Amniotic epithelial cell (primary cell): ENCODE measurements at regions not wholly inside any gene's neighbourhood (a gene's known extent, or its start where the extent isn't known, plus 50 kb on each side); places are given as distances from the start of the nearest gene placed in this dataset.

Experiments
- DNase-seq: peaks from one replicate; pipeline ENCODE4 v3.0.0-alpha.2; 2010; ENCODE audit warnings: low read depth

DNA sequence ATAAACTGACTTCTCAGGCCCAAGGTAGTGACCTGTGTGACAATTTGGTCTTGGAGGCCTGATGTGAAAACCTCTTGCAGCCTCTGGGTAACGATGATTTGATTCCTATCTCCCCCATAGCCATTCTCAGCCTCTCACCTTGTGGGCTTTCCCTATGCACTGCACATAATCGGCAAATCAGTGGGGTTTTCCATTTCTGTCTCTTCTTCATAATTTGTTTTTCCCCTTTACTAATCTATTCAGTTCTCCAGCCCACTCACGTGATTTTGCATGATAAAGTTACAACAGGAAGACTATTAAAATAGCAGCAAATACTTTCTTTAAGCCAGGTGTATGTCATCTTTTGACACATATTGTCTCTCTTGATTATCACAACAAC, 893.7 kb downstream of the TFAP2A start:
- no peak for DNase-seq

DNA sequence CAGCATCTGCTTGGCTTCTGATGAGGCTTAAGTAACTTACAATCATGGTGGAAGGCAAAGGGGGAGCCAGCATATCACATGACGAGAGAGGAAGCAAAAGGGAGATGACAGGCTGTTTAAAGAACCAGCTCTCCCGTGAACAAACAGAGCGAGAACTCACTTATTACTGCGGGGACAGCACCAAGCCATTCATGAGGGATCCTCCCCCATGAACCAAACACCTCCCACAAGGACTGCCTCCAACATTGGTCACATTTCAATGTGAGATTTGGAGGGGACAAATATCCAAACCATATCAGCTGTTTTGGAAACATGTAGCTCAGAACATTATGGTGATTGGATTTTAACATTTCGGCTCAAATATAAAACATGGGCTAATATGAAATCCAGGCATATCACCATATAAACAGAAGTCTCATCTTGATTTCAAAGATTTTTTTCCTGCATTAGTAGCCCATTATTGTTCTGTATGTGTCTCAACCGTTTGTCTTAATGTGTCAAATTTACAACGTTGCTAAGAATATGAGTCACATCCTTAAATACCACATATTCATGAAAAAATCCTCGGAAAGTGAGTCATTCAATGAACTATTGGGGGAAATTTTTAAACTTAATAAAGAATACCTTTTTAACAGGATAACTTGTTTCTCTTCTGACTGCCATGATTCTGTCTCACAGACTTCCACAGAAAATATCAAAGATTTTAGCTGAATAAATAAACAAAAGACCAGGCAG, 894.3 kb downstream of the TFAP2A start:
- DNase-seq, result peak; percentile 86

DNA sequence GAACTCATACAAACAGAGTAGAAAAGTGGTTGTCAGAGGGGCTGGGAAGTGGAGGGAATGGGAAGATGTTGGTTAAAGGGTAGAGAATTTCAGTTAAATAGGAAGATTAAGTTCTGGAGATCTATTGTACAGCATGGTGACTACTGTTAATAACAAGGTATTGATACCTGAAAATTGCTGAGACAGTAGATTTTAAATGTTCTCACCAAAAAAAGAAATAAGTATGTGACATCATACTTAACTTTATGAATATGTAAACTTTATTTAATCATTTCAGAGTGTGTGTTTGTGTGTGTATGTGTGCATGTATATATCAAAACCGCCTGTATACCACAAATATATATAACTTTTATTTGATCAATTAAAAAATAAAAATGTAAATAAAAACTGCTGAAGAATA, 896.4 kb downstream of the TFAP2A start:
- DNase-seq, result no peak

DNA sequence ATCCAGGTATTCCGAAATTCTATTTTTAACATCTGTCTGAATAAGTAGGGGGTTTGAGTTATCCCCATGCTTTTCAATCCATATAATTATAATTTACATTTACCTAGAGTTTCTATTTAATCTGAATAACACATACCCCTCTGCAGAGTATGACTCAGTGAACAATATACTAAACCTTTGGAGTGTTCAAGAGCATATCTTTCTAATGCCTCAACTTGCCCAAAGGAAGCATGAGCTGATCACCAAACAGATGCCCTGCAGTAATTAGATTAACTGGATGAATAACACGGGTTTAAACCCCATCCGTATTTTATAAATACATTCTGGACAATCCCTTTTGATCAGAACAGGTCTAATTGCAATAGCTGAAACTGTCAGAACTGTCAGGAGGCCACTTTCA, 897.1 kb downstream of the TFAP2A start:
- no peak for DNase-seq

DNA sequence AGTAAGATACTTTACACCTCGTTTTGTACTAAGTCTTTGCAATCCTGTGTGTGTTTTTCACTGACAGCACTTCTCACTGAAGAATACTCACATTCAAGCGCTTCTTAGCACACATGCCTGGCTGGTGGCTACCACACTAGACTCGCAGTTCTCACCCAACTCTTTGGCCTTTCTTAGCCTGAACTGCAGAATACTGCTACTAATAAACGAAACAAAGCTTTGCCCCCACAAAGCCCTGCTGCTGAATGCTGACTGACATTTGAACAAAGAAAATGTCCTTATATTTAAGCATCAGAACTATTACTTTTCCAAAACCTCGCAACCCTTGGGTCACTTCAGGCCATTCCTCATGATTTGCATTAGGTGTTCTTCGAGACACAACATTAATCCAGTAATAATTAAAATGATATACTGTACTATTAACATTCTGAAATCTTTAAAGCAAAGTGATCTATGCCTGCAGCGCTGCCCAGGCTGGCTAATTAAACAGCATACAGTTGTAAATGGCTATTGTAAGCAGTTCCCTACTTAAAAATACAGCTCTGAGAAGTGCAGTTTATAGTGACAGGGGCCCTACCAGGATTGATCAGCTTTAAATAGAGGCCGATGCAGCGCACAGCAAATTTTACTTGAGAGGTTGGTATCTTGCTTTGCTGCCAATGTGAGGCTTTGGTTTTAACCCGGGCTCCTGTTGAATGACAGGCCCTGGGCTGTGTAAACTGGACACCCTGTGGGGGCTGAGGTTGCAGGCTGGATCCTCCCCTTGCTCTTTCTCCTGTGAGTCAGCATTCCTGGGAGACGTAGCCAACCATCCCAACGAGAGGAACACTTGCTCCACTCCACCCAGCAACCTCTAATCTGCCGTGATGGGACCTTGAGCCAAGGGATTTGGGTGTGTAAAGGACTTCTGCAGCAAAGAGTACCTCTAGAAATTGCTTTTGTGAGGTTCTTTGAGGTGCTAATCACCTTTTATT, 899.0 kb downstream of the TFAP2A start:
- peak; percentile 90 for DNase-seq

DNA sequence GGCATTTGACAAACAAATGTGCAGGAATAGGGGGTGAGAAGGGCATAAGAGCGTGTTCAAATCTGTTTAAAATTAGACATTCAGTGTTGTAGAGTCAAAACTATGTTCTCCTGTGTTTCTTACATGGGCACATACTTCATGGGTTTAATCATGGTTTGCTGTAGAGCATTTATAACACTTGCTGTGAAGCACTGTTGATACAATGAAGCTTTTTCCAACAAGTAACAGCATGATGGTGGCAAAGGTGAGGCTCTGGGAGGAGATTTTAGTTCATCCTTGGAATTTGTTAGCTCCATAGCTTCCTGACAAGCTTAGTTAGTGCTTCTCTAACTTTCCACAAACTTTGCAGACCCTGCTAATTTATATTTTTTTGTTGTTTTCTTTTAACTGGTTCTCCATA, 900.7 kb downstream of the TFAP2A start:
- no peak for DNase-seq

DNA sequence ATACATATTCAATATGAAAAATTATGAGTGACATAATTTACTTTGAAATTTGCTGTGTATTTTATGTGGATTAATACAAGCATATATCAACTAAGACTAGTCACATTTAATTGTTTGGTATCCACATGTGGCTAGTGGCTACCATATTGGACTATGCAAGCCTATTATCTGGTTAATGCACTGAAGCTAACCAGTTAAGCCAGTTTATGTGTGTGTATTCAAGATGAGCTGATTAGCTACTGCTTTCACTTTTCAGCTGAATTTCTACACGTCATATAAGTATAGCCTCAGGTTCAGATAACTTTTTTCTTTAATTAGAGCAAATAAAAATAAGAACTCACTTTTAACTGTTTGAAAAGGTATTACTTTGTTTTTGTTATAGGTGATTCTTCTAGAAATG, 903.7 kb downstream of the TFAP2A start:
- DNase-seq, result no peak

DNA sequence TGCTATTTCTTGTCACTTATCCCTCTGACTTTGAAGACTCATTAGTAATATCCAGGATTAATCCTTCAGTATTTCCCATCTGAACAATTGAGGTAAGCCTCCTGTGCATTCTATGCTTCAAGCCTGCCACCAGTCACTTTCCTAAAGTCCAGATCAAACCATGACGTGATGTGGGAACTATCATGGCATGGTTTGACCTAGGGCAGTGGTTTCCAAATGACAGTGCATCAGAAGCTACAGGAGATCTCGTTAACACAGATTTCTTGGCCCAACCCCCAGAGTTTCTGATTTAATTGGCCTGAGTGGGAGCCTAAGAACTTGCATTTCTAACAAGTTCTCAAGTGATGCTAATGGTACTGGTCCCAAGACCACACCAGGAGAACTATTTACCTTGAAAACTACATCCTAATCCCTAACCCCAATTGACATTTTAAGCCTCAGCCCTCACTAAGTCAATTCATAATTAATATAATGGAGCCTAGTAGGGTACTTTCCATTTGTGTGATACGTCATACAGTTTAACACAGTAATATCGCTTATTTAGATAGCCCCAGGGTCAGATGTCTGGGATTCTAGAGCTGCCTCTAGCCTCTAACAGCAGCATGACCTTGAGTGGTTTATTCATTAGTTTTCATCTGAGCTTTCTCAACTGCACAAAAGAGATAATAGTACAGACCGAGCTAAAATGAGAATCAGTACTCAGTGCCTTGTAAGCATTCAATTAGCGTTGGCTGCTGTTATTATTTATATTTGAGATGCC, 907.6 kb downstream of the TFAP2A start:
- DNase-seq, result no peak

DNA sequence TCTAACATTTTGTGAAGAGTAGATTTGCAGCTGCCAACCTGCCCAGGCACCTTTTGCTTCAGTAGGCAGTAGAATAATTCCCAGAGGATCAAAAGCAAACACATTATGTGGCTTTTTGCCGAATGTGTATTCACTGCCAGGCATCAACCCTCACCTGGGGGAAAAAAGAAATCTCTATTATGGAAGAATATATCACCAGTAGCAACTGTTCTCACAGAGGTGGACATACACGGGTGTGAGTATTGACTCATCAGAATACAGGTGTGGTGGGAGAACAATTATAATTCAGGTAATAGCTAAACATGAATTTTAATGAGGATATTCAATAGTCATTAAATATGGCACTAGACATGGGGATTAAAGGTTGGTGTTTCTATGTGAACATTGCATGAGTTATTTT, 910.7 kb downstream of the TFAP2A start:
- no peak for DNase-seq

DNA sequence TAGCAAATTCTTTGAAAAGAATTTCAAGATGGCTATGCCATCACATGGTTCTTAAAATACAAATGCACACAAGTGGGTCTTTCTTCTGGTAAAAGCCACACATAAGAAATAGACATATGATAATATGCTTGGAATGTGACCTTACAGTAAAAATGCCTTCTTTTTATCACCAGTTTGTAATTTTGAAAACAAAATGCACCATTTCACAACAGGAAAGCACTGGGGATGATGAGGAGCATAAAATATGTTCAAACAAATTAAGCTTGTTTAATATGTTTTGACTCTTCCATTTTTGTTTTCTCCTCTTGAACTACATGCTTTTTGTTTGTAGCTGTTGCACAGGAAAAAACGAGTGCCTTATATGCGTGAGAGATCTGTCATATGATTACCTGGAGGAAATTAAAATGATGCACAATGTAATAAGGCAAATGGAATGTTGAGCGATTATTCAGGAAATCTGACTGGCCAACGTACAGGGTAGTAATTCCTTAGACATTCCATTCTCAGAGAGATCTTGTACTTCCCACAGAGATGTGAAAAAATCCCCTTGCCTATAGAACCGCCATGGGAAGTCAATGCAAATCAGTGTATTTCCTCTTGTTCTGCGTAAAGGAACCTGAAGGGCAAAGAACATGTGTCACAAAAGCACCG, 911.6 kb downstream of the TFAP2A start:
- peak; percentile 91 for DNase-seq

DNA sequence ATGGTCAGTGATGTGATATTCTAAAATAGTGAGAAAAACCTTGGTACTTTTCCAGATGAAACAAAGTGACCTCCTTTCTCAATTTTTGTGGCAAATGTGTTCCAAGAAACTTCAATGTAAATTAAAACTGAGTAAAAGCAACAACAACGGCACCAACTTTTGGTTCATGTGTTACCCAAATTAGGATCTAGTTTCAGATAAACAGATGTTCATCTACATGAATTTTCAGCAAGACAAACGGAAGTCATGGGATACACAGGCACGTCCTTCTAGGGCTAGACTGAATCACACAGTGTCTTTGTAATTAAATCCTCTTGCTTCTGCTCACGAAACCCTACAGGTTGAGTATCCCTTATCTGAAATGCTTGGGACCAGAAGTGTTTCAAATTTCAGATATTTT, 915.2 kb downstream of the TFAP2A start:
- DNase-seq, result no peak

DNA sequence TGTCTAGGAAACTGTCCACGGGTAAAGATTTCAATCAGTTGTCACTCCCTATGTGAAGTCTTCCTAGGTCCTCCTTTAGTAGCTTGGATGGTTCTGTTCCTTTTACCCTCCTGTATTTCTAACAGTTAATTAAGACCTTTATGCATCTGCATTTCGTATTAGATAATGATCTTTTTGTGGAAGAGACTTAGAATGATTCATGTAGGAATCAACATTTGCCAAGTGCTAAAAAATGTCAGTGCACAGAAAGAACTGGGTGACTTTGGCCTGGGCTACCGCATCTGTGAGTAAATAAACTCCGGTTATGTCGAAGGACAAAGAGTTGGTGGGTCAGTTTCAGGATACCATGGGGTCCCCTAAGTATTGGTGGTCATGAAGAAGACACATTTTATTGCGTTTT, 918.0 kb downstream of the TFAP2A start:
- DNase-seq, result no peak

DNA sequence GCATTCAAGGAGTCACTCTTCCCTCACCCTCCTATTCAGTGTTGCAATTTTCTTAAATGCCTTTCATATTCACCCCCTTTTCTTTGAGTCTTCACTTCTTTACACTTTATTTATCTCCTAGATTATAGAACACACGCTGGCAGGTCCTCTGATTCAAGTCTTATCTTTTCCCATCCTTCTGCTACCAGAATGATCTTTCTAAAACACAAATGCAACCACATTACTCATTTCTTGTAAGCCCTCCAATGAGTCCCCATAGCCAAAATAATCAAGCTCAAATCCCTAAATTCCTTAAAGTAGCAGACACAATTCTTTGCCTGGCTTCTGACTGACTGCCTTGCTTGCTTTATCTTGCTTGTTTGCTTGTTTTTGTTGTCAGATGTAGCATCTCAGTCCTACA, 920.0 kb downstream of the TFAP2A start:
- DNase-seq, result peak; percentile 48

DNA sequence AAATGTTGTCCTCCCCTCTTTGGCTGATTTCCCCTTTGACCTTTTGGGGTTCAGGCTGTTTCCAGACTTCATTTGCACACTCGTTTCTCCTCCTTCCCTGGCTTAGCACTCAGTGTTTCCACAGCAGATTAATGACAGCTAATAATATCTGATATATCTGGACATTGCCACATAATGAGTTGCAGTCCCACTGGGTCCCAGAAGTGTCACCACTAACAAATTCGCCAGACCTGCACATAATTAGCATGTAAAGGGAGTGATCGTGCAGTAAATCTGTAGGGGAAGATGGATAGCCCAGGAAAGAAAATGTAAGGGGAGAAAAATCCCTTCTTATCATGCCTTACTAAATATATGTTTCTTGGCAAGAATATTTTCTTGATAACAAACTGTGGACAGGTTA, 922.1 kb downstream of the TFAP2A start:
- DNase-seq, result no peak

DNA sequence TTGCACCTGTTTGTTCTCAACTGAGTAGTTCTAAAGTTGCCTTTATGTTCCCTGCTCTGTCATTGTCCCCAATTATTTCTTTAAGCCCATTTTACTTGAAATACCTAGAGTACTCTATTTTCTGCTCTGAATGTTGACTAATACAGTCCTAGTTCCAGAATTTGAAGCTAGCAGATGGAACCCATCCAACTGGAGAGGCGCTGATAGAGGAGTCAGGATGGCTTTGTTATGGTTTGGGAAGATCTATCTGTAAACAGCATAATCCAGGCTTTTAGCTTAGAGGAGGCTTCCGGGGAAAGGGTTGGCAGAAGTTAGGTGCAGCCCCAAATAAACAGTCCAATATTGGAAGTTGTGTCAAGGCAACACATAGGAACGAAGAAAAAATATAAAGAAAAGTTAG, 927.7 kb downstream of the TFAP2A start:
- DNase-seq, result no peak

DNA sequence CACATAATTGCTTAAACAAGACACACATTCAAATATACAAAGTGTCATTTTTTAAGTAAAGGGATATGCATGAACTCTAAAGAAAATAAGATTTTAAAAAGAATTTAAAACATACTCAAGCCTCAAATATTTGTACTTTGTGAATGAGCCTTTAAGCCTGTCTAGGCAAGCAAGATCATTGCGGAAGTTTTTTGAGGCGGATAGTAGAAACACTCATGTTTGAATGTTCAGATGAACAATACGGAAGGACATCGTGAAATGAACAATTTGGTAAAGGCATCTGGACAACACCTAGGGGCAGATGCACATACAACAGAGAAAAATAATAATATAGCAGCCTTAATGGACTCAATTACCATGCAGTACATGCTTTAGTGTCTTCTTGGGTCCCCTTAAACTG, 928.9 kb downstream of the TFAP2A start:
- no peak for DNase-seq

DNA sequence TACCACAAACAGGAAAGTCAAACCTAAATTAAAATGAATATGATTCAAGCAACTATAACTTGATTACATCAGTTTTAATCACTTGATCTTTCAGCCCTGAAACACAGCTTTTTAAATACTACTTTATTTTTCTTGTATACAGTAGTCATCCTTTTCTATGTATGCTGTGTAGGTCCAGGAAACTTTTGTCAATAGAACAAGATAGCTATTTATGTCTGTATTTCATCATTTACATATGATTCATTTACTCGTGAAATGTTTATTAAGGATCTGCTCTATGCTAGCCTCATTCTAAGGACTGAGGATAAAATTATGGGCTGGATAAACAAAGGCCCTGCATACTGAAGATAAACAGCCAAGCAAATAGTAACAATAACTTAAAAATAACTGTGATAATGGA, 930.2 kb downstream of the TFAP2A start:
- no peak for DNase-seq

DNA sequence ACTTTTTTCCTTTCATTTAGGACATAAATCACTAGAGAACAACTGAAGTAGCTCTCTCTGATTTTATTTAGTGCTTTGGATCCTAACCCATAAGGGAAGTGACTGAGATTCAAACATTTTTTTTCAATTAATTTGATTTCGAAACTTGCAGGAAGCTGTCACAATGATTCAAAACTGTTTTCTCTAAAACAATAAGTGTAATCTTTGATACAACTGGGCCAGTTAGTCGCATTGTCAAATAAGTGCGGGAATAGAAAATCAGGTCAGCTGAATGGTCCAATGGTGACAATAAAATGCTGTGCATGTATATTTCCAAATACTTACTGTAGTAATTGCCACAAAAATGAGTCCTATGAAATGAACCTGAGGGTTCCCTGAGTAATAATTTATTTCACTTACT, 930.8 kb downstream of the TFAP2A start:
- DNase-seq, result no peak

DNA sequence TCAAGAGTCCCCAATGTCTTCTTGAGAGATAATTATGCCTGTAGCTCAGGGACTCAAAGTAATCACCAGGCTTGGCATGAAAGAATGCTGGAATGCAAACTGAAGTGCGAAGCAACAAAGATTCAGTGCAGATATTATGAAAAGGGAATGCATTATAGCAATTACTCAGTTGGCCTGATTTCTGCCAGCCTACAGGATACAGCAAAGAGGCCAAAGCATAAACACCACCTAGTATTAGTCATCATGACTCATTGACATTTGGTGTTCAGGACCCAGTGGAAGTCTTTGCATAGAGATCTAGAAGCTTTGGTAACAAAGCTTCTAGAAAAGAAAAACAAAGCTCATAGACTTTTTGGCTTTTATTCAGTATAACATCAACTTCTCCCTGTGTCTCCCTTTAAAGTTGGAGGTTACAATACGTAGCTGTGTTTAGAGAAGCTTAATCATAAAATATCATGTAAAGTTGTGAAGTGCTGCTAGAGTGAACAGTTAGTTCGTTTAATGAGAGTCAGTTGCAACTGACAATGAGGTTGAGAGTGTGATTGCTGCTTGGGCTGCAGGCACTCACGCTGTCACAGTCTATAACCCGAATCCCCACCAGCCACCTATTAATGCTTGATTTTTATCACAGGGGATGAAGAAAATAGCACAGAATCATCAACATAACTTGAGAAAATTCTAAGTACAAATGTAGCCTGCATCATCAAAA, 932.7 kb downstream of the TFAP2A start:
- peak; percentile 93 for DNase-seq

DNA sequence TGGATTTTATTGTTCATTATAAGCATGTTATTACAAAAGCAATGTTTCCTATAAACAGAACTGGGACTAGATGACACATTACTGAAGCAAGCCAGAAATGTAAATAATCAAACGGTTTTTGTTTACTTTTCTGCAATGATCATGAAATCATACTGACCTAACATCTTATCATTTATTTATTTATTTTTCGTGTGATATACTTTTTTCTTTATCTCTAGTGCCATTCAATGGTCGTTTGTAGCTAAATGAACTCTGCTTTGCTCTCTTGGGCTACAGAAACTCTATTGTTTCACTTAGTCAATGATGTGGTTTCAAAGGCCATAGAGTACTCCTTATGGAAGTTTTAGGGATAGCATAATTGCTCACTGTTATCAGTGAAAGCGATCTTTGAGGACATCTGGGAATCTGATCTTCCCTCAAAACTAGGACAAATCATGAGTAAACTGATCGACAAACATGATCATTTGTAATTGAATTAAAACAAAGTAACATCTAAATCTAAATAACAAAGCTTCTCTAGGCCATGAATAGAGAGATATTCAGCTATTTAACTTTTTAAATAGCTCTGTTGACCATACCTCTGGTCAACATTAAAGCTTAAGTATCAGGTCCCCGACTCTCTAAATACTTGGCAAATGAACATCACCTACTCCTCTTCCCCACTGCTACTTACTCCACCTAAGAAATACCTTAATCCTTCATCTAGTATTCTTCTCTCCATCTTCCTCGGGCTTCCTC, 933.4 kb downstream of the TFAP2A start:
- no peak for DNase-seq

DNA sequence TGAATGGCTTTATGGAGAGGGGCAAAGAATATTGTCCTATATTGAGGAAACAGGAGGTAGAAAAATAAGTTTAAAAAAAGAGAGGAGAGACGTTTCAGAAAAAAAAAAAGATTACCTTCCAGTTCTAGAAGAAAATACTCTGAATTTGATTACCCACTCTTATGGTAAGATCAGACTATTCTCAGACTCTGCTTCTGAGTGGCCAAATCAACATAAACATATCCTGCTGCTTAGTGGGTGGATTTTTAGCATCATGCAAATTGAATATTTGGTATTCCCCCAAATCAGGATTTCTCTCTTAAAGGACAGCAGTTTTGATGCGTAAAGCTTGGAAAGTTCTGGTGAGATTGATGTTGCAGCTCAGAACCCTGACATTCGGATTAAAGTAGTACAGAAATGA, 946.6 kb downstream of the TFAP2A start:
- no peak for DNase-seq
